SK-N-SH treated with all-trans-retinoic acid at 6 μM for 48 hours (cell line): ENCODE measurements at regions not wholly inside any gene's neighbourhood (a gene's known extent, or its start where the extent isn't known, plus 50 kb on each side); places are given as distances from the start of the nearest gene placed in this dataset.

Experiments used
- ATAC-seq: fragments of 200-7000 bp; cut with Tn5 transposase; 3 replicates; pipeline ENCODE4 v1.9.1; 2020; ENCODE audit warnings: mild to moderate bottlenecking, moderate library complexity
- ARNTL ChIP-seq: fragments of 450-650 bp; formaldehyde crosslinking; IDR thresholded peaks from 2 replicates; pipeline ENCODE4 v1.5.0; 2020; ENCODE audit warnings: low read depth, mild to moderate bottlenecking, moderate library complexity, borderline replicate concordance
- BACH2 ChIP-seq: fragments of 250-450 bp; sonication (Bioruptor Pico); IDR thresholded peaks from 2 replicates; pipeline ENCODE4 v1.9.0; 2021; ENCODE audit warnings: mild to moderate bottlenecking, borderline replicate concordance
- CSRNP3 ChIP-seq: fragments of 250-450 bp; sonication (Bioruptor Pico); IDR thresholded peaks from 2 replicates; pipeline ENCODE4 v1.5.1; 2021; ENCODE audit warnings: mild to moderate bottlenecking, moderate library complexity
- ESRRG ChIP-seq: fragments of 250-450 bp; sonication (Bioruptor Pico); IDR thresholded peaks from 2 replicates; pipeline ENCODE4 v1.6.1; 2021; ENCODE audit warnings: mild to moderate bottlenecking
- GLIS3 ChIP-seq: fragments of 250-450 bp; sonication (Bioruptor Pico); IDR thresholded peaks from 2 replicates; pipeline ENCODE4 v1.5.0; 2020; ENCODE audit warnings: mild to moderate bottlenecking, moderate library complexity
- ISL1 ChIP-seq: fragments of 250-450 bp; sonication (Bioruptor Pico); IDR thresholded peaks from 2 replicates; pipeline ENCODE4 v2.1.2; 2022; ENCODE audit warnings: mild to moderate bottlenecking, moderate library complexity
- OSR1 ChIP-seq: fragments of 250-450 bp; sonication (Bioruptor Pico); IDR thresholded peaks from 2 replicates; pipeline ENCODE4 v1.8.0; 2022; ENCODE audit warnings: moderate library complexity, mild to moderate bottlenecking, inconsistent platforms
- PATZ1 ChIP-seq: fragments of 250-450 bp; sonication (Bioruptor Pico); IDR thresholded peaks from 2 replicates; pipeline ENCODE4 v1.8.0; 2020; ENCODE audit warnings: mild to moderate bottlenecking, moderate library complexity, borderline replicate concordance
- POU6F1 ChIP-seq: fragments of 250-450 bp; sonication (Bioruptor Pico); IDR thresholded peaks from 2 replicates; pipeline ENCODE4 v1.8.0; 2021; ENCODE audit warnings: low read depth, mild to moderate bottlenecking, moderate library complexity, borderline replicate concordance
- PPARA ChIP-seq: fragments of 250-450 bp; sonication (Bioruptor Pico); IDR thresholded peaks from 2 replicates; pipeline ENCODE4 v1.5.0; 2020; ENCODE audit warnings: mild to moderate bottlenecking, borderline replicate concordance
- RARB ChIP-seq: fragments of 250-450 bp; sonication (Bioruptor Pico); IDR thresholded peaks from 2 replicates; pipeline ENCODE4 v1.8.0; 2021; ENCODE audit warnings: mild to moderate bottlenecking, moderate library complexity
- SNAI2 ChIP-seq: fragments of 250-450 bp; sonication (Bioruptor Pico); IDR thresholded peaks from 2 replicates; pipeline ENCODE4 v1.5.0; 2020; ENCODE audit warnings: mild to moderate bottlenecking, moderate library complexity
- TCF4 ChIP-seq: fragments of 250-450 bp; sonication (Bioruptor Pico); IDR thresholded peaks from 2 replicates; pipeline ENCODE4 v1.8.0; 2021; ENCODE audit warnings: mild to moderate bottlenecking, moderate library complexity, borderline replicate concordance
- TOX ChIP-seq: fragments of 250-450 bp; sonication (Bioruptor Pico); IDR thresholded peaks from 2 replicates; pipeline ENCODE4 v1.8.0; 2021; ENCODE audit warnings: mild to moderate bottlenecking, moderate library complexity, borderline replicate concordance
- ZC3H10 ChIP-seq: fragments of 250-450 bp; sonication (Bioruptor Pico); IDR thresholded peaks from 2 replicates; pipeline ENCODE4 v1.5.1; 2021; ENCODE audit warnings: mild to moderate bottlenecking, moderate library complexity
- ZFP3 ChIP-seq: fragments of 250-450 bp; sonication (Bioruptor Pico); IDR thresholded peaks from 2 replicates; pipeline ENCODE4 v1.5.0; 2020; ENCODE audit warnings: mild to moderate bottlenecking, moderate library complexity
- ZFP30 ChIP-seq: fragments of 450-650 bp; formaldehyde crosslinking; IDR thresholded peaks from 2 replicates; pipeline ENCODE4 v1.5.0; 2022; ENCODE audit warnings: mild to moderate bottlenecking, moderate library complexity
- ZNF565 ChIP-seq: fragments of 450-650 bp; formaldehyde crosslinking; conservative IDR thresholded peaks from 2 replicates; pipeline ENCODE4 v1.5.0; 2020; ENCODE audit warnings: low read depth, mild to moderate bottlenecking, moderate library complexity
- ZNF70 ChIP-seq: fragments of 450-650 bp; formaldehyde crosslinking; IDR thresholded peaks from 2 replicates; pipeline ENCODE4 v1.5.0; 2020; ENCODE audit warnings: mild to moderate bottlenecking, moderate library complexity
- TF ChIP-seq, protein P1 (sequence below): fragments of 250-450 bp; sonication (Bioruptor Pico); IDR thresholded peaks from 2 replicates; pipeline ENCODE4 v1.5.1; 2020; ENCODE audit warnings: low read depth, mild to moderate bottlenecking, moderate library complexity

- ATAC-seq: no peak
- TF ChIP-seq CSRNP3 (no peak), ZNF70 (CRISPR knock-in tag) (no peak), TCF4 (CRISPR knock-in tag) (no peak), ZFP3 (CRISPR knock-in tag) (no peak), RARB (CRISPR knock-in tag) (no peak), GLIS3 (CRISPR knock-in tag) (no peak), ISL1 (CRISPR knock-in tag) (no peak), ESRRG (CRISPR knock-in tag) (no peak), PATZ1 (CRISPR knock-in tag) (no peak), TOX (CRISPR knock-in tag) (no peak), ARNTL (CRISPR knock-in tag) (no peak), BACH2 (CRISPR knock-in tag) (no peak), ZC3H10 (CRISPR knock-in tag) (no peak), OSR1 (no peak), PPARA (CRISPR knock-in tag) (no peak)
- TF ChIP-seq, protein P1, sequence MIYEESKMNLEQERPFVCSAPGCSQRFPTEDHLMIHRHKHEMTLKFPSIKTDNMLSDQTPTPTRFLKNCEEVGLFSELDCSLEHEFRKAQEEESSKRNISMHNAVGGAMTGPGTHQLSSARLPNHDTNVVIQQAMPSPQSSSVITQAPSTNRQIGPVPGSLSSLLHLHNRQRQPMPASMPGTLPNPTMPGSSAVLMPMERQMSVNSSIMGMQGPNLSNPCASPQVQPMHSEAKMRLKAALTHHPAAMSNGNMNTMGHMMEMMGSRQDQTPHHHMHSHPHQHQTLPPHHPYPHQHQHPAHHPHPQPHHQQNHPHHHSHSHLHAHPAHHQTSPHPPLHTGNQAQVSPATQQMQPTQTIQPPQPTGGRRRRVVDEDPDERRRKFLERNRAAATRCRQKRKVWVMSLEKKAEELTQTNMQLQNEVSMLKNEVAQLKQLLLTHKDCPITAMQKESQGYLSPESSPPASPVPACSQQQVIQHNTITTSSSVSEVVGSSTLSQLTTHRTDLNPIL (CRISPR knock-in tag): no peak
- TF ChIP-seq, all 23 proteins: peak for 0
Observed at GRCh38 chr16:86411897-86412296, 98.4 kb upstream of the FOXF1 start.

GRCh38 chr16:86414991-86415740 is 95.2 kb upstream of the FOXF1 start:
- no peak for ATAC-seq
- TF ChIP-seq ZFP3 (CRISPR knock-in tag) (no peak), ZFP30 (CRISPR knock-in tag) (no peak), ARNTL (CRISPR knock-in tag) (no peak), POU6F1 (CRISPR knock-in tag) (no peak), ESRRG (CRISPR knock-in tag) (no peak), ZNF565 (CRISPR knock-in tag) (no peak), TOX (CRISPR knock-in tag) (no peak), ISL1 (CRISPR knock-in tag) (no peak), PATZ1 (CRISPR knock-in tag) (no peak), CSRNP3 (no peak), ZNF70 (CRISPR knock-in tag) (no peak), TCF4 (CRISPR knock-in tag) (no peak), GLIS3 (CRISPR knock-in tag) (no peak), PPARA (CRISPR knock-in tag) (no peak), ZC3H10 (CRISPR knock-in tag) (no peak), RARB (CRISPR knock-in tag) (no peak), SNAI2 (no peak)
- TF ChIP-seq, protein P1 (CRISPR knock-in tag): no peak
